Mucosa of rectum (tissue), 2 donors: ENCODE measurements at regions not wholly inside any gene's neighbourhood (a gene's known extent, or its start where the extent isn't known, plus 50 kb on each side); places are given as distances from the start of the nearest gene placed in this dataset.
"Not testable (repeated sequence)": the region's sequence is repeated elsewhere in the genome, so short reads cannot be mapped to it uniquely, and the experiment has no call there.

Source experiments
- H3K27ac ChIP-seq, 2 donors: one replicate each; pipeline ENCODE4 v1.7.0; 2013; ENCODE audit warnings: inconsistent platforms in 2 of 2, low read depth in 2 of 2, low read length in 2 of 2
- H3K27me3 ChIP-seq, 2 donors: one replicate each; pipeline ENCODE4 v1.7.0; 2013; ENCODE audit warnings: low read length in 2 of 2; ENCODE audit not compliant: control insufficient read depth in 2 of 2, insufficient read depth in 2 of 2
- H3K36me3 ChIP-seq, 2 donors: one replicate each; pipeline ENCODE4 v1.7.0; 2013; ENCODE audit warnings: low read length in 2 of 2; ENCODE audit not compliant: control insufficient read depth in 2 of 2, insufficient read depth in 2 of 2
- H3K4me1 ChIP-seq, 2 donors: one replicate each; pipeline ENCODE4 v1.7.0; 2013; ENCODE audit warnings: low read length in 2 of 2, mild to moderate bottlenecking in 1 of 2; ENCODE audit not compliant: control insufficient read depth in 2 of 2, insufficient read depth in 2 of 2
- H3K4me3 ChIP-seq, 2 donors: one replicate each; pipeline ENCODE4 v1.7.0; 2013; ENCODE audit warnings: low read length in 2 of 2
- H3K9ac ChIP-seq, 2 donors: one replicate each; pipeline ENCODE4 v1.7.0; 2013; ENCODE audit warnings: low read length in 2 of 2, low read depth in 1 of 2, mild to moderate bottlenecking in 1 of 2
- H3K9me3 ChIP-seq, 2 donors: one replicate each; pipeline ENCODE4 v1.7.0; 2013; ENCODE audit warnings: low read length in 2 of 2; ENCODE audit not compliant: control insufficient read depth in 2 of 2
- donor health status: healthy.
- donor health status: Normal muscosa, but diverticular disease.

DNA sequence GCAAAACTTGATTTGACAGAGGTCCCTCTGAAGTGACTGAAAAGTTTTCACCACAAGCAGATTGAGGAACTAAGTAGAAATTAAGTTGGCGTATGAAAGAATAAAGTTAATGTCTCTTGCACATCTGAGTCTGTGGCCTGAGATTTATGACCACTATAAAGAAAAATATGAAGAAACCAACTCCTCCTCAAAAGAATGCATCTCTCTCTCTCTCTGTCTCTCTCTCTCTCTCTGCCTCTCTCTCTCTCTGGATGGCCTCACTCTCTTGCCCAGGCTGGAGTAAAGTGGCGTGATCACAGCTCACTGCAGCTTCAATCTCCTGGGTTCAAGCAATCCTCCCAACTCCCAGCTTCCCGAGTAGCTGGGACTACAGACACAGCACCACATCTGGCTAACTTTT is 55.2 kb downstream of the RPL22L1 start:
- Histone ChIP-seq H3K9me3 (no peaks in the 10 kb centered on the region), H3K36me3 (no peaks in the 10 kb centered on the region), H3K4me3 (no peak overlapping the region), H3K9ac (no peak overlapping the region), H3K27me3 (no peaks in the 10 kb centered on the region), H3K4me1 (peaks cover 0 to 10% of the 10 kb centered on the region in 2 donors), H3K27ac (no peak overlapping the region)

GRCh38 chr3:170813266-170813665 is 56.7 kb downstream of the RPL22L1 start:
- H3K9ac ChIP-seq = no peak overlapping the region
- H3K4me1 ChIP-seq = peaks cover 3 to 21% of the 10 kb centered on the region in 2 donors
- no peaks in the 10 kb centered on the region for H3K27me3 ChIP-seq
- no peaks in the 10 kb centered on the region for H3K9me3 ChIP-seq
- no peaks in the 10 kb centered on the region for H3K36me3 ChIP-seq
- H3K4me3 ChIP-seq = no peak overlapping the region
- H3K27ac ChIP-seq = no peak overlapping the region

GRCh38 chr3:170811928-170812591 is 57.9 kb downstream of the RPL22L1 start:
- no peak overlapping the region for H3K4me3 ChIP-seq
- H3K27me3 ChIP-seq = no peaks in the 10 kb centered on the region
- H3K9me3 ChIP-seq = no peaks in the 10 kb centered on the region
- no peak overlapping the region for H3K9ac ChIP-seq
- H3K36me3 ChIP-seq = no peaks in the 10 kb centered on the region
- H3K27ac ChIP-seq = no peak overlapping the region
- peaks cover 3 to 21% of the 10 kb centered on the region in 2 donors for H3K4me1 ChIP-seq

GRCh38 chr3:170811515-170811914 is 58.5 kb downstream of the RPL22L1 start:
- Histone ChIP-seq H3K9me3 (no peaks in the 10 kb centered on the region), H3K4me1 (peaks cover 3 to 21% of the 10 kb centered on the region in 2 donors), H3K9ac (no peak overlapping the region), H3K36me3 (no peaks in the 10 kb centered on the region), H3K4me3 (no peak overlapping the region), H3K27me3 (no peaks in the 10 kb centered on the region), H3K27ac (no peak overlapping the region)

DNA sequence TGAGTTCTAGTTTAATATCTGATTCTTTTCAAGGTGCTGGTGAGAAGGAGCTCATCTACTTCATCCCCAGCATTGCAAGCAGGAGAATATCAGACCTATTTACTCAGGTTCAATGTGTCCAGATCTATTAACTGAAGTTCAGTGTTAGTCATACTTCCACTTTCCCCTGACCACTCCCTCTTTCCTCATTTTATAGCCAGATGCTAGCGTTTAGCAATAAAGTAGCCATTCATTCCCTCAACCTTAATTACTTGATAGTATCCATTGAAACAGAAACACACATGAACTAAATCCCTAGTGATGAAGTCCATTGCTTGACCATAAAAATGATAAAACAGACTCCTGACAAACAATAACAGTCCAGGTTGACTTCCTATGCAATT is 60.0 kb downstream of the RPL22L1 start:
- H3K36me3 ChIP-seq = no peaks in the 10 kb centered on the region
- no peak overlapping the region for H3K27ac ChIP-seq
- no peaks in the 10 kb centered on the region for H3K27me3 ChIP-seq
- H3K9ac ChIP-seq = no peak overlapping the region
- peaks cover 3 to 21% of the 10 kb centered on the region in 2 donors for H3K4me1 ChIP-seq
- H3K4me3 ChIP-seq = no peak overlapping the region
- H3K9me3 ChIP-seq = no peaks in the 10 kb centered on the region

DNA sequence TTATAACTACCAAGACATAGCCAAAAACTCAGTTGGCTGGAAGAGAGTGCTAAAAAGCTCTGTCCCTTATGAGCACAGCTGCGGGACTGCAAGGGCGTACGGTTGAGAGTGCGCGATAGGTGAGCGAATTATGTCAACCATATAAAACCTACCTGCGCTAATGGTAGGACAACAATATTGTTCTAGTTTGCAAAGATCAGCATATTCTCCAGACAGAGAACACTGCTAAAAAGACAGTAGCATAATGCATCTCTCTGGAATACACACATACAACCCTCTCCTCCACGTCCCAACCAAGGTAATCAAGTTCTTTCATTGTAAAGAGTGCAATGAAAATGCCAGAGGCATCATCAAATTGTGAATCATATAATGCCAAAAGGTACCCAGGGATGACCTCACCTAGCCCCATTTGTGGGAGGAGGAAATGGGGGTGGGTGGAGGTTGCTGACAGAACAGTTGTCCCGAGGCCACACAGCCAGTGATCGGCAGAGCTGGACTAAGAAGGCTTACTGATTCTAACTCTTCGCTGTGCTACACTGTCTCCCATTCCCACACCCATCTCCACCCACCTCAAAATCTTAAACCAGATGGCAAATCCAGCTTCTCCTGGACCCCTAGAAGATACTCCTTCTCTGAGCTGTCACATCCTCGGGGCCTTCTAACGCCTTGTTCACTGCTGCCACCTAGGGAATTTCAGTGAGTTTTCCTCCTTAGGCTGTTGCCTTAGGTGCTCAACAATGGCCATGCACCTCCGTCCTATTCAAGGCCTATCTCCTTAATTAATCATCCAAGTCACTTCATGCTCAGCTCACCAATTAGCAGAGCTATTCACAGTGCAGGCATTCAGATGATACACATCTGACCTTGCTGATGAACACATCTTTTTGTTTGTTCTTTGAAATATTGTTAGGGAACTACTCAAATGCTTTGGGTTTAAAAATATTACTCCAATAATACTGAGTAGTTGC is 60.7 kb downstream of the RPL22L1 start:
- Histone ChIP-seq H3K9me3 (no peaks in the 10 kb centered on the region), H3K27me3 (no peaks in the 10 kb centered on the region), H3K4me1 (peaks cover 3 to 22% of the 10 kb centered on the region in 2 donors), H3K4me3 (no peak overlapping the region), H3K27ac (no peak overlapping the region), H3K36me3 (no peaks in the 10 kb centered on the region), H3K9ac (no peak overlapping the region)

- no peaks in the 10 kb centered on the region for H3K27me3 ChIP-seq
- no peak overlapping the region for H3K9ac ChIP-seq
- peaks cover 3 to 26% of the 10 kb centered on the region in 2 donors for H3K4me1 ChIP-seq
- H3K9me3 ChIP-seq = no peaks in the 10 kb centered on the region
- no peak overlapping the region for H3K4me3 ChIP-seq
- no peak overlapping the region for H3K27ac ChIP-seq
- no peaks in the 10 kb centered on the region for H3K36me3 ChIP-seq
Observed at GRCh38 chr3:170808041-170808440, 62.0 kb downstream of the RPL22L1 start.

- Histone ChIP-seq H3K4me1 (peaks cover 3 to 22% of the 10 kb centered on the region in 2 donors), H3K27ac (no peak overlapping the region), H3K9ac (no peak overlapping the region), H3K36me3 (no peaks in the 10 kb centered on the region), H3K4me3 (no peak overlapping the region), H3K27me3 (no peaks in the 10 kb centered on the region), H3K9me3 (no peaks in the 10 kb centered on the region)
Observed at GRCh38 chr3:170806676-170807075, 63.3 kb downstream of the RPL22L1 start.

- H3K27ac ChIP-seq = no peak overlapping the region
- no peaks in the 10 kb centered on the region for H3K9me3 ChIP-seq
- no peak overlapping the region for H3K4me3 ChIP-seq
- no peaks in the 10 kb centered on the region for H3K27me3 ChIP-seq
- H3K4me1 ChIP-seq = peaks cover 3 to 20% of the 10 kb centered on the region in 2 donors
- no peaks in the 10 kb centered on the region for H3K36me3 ChIP-seq
- H3K9ac ChIP-seq = no peak overlapping the region
Observed at GRCh38 chr3:170806141-170806540, 63.9 kb downstream of the RPL22L1 start.

GRCh38 chr3:170805296-170805695 is 64.7 kb downstream of the RPL22L1 start:
- peaks cover 3 to 15% of the 10 kb centered on the region in 2 donors for H3K4me1 ChIP-seq
- not testable (repeated sequence) for H3K9ac ChIP-seq, H3K9me3 ChIP-seq, H3K27ac ChIP-seq, H3K27me3 ChIP-seq, H3K4me3 ChIP-seq, H3K36me3 ChIP-seq
